Small intestine (tissue), 7 donors: ENCODE measurements at regions not wholly inside any gene's neighbourhood (a gene's known extent, or its start where the extent isn't known, plus 50 kb on each side); places are given as distances from the start of the nearest gene placed in this dataset.
A peak's percentile ranks its signal among the peaks of the same experiment; 100 is the strongest.

Experiments
- DNase-seq, 2 donors: peaks; one replicate each; pipeline versions ENCODE4 v3.0.0 to v3.0.0-alpha.2; 2013
- FAIRE-seq: peaks from 2 replicates; lab custom pipeline; 2012; peaks lifted over from hg19 to GRCh38; lab: Jason Lieb, UNC
- H3K27ac ChIP-seq, 3 donors: one replicate each; pipeline ENCODE4 v1.5.1; 2013; ENCODE audit warnings: low read length in 2 of 3, mild to moderate bottlenecking in 2 of 3, control low read depth in 1 of 3, inconsistent platforms in 1 of 3, low read depth in 1 of 3, moderate library complexity in 1 of 3
- H3K27me3 ChIP-seq, 3 donors: one replicate each; pipeline ENCODE4 v1.6.1; 2013; ENCODE audit warnings: low read length in 3 of 3, inconsistent platforms in 1 of 3; ENCODE audit not compliant: control insufficient read depth in 3 of 3, insufficient read depth in 3 of 3
- H3K36me3 ChIP-seq, 3 donors: one replicate each; pipeline ENCODE4 v1.6.1; 2013; ENCODE audit warnings: low read length in 3 of 3, inconsistent platforms in 1 of 3, low read depth in 1 of 3, mild to moderate bottlenecking in 1 of 3, moderate library complexity in 1 of 3; ENCODE audit not compliant: control insufficient read depth in 3 of 3, insufficient read depth in 2 of 3
- H3K4me1 ChIP-seq, 3 donors: one replicate each; pipeline ENCODE4 v1.6.1; 2013; ENCODE audit warnings: low read length in 2 of 3, inconsistent platforms in 1 of 3, low read depth in 1 of 3, mild to moderate bottlenecking in 1 of 3, moderate library complexity in 1 of 3; ENCODE audit not compliant: control insufficient read depth in 3 of 3, insufficient read depth in 2 of 3
- H3K4me3 ChIP-seq, 3 donors: one replicate each; pipeline ENCODE4 v1.5.1; 2013; ENCODE audit warnings: low read length in 3 of 3, control low read depth in 1 of 3, inconsistent platforms in 1 of 3, low read depth in 1 of 3, mild to moderate bottlenecking in 1 of 3, moderate library complexity in 1 of 3
- H3K9me3 ChIP-seq, 2 donors: one replicate each; pipeline ENCODE4 v1.6.1; 2013; ENCODE audit warnings: low read depth in 1 of 2, low read length in 1 of 2; ENCODE audit not compliant: control insufficient read depth in 2 of 2, insufficient read depth in 1 of 2
- WGBS, 3 donors: extraction: QIAGEN DNeasy Blood & Tissue Kit; methylation state at CpG; one replicate each; pipeline ENCODE4 v1.1.7; 2013; 5-methylcytosine and 5-hydroxymethylcytosine counted together
- donor health status: healthy with polysubstance abuse.
- donor health status: control.
- donor health status: control.
- donor health status: Bipolar disorder and iron deficiency.
- donor health status: healthy.

DNA sequence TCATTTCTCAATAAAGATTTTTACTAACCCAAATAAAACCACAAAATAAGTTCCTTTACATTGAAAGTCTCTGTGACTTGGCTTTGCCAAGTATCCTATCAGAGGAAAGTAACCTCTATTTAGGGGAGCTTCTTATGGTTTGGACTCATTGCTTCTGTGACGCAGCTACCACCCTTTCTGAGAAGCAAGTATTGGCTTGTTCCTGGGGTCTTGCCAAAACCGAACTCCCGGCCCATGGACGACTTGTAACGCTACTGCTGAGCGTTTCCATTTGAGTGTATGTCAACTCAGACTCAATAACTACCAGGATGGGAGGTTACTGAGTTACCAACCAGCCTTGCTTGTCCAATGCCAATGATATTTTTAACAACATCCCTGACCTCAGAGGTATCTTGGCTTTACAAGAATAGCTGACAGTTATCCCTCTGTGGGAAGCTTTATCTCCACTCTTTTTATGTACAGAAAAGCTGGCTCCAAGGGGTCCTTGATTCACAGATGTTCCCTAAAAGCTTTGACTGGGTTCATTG, 911.9 kb downstream of the TTLL7 start:
- no peaks in the 10 kb centered on the region for H3K36me3 ChIP-seq
- DNase-seq = no peak
- no peak overlapping the region for H3K27ac ChIP-seq
- H3K4me3 ChIP-seq = no peak overlapping the region
- no peaks in the 10 kb centered on the region for H3K9me3 ChIP-seq
- 89 to 95% (median 94%) methylated on average over 6 of the region's 6 CpGs for WGBS, 3 donors
- FAIRE-seq = no peak
- H3K4me1 ChIP-seq = no peaks in the 10 kb centered on the region
- no peaks in the 10 kb centered on the region for H3K27me3 ChIP-seq

DNA sequence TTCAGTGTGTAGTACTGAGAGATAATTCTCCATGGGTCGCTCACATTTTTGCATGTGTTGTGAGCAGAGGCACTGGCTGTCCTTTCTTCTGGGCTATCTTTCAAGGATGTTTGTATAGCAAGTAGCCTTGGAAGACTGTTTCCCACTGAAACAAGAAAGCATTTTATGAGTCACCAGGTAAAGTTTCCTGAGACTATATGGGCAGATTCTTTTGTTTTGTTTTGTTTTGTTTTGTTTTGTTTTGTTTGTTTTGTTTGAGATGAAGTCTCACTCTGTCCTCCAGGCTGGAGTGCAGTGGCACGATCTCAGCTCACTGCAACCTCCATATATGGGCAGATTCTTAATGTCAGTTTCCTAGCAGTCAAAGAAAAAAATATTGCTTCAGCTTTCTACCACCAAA, 912.6 kb downstream of the TTLL7 start:
- H3K27ac ChIP-seq = no peak overlapping the region
- FAIRE-seq = no peak

GRCh38 chr1:83083589-83084224, 915.2 kb downstream of the TTLL7 start:
- Histone ChIP-seq H3K4me3 (no peak overlapping the region), H3K36me3 (no peaks in the 10 kb centered on the region), H3K9me3 (no peaks in the 10 kb centered on the region), H3K4me1 (no peaks in the 10 kb centered on the region), H3K27ac (no peak overlapping the region), H3K27me3 (no peaks in the 10 kb centered on the region)
- FAIRE-seq = peak; percentile 99
- no peak for DNase-seq
- WGBS, 3 donors = 41 to 86% (median 60%) methylated on average over 2 of the region's 2 CpGs

More for the DNA sequence above, 912.6 kb downstream of the TTLL7 start:
- 29 to 48% (median 38%) methylated on average over 2 of the region's 2 CpGs for WGBS, 3 donors
- H3K27me3 ChIP-seq = no peaks in the 10 kb centered on the region
- H3K4me1 ChIP-seq = no peaks in the 10 kb centered on the region
- H3K4me3 ChIP-seq = no peak overlapping the region
- no peaks in the 10 kb centered on the region for H3K36me3 ChIP-seq
- DNase-seq = no peak
- H3K9me3 ChIP-seq = no peaks in the 10 kb centered on the region

GRCh38 chr1:83077411-83077810, 921.5 kb downstream of the TTLL7 start:
- no peak overlapping the region for H3K4me3 ChIP-seq
- H3K27ac ChIP-seq = no peak overlapping the region
- H3K4me1 ChIP-seq = no peaks in the 10 kb centered on the region
- 59 to 78% (median 69%) methylated on average over 2 of the region's 2 CpGs for WGBS, 3 donors
- no peaks in the 10 kb centered on the region for H3K9me3 ChIP-seq
- DNase-seq (no peak), FAIRE-seq (no peak)
- H3K27me3 ChIP-seq = no peaks in the 10 kb centered on the region
- H3K36me3 ChIP-seq = no peaks in the 10 kb centered on the region

GRCh38 chr1:83075107-83075506, 923.8 kb downstream of the TTLL7 start:
- WGBS, 3 donors = 79 to 88% (median 84%) methylated on average over 1 of the region's 1 CpG
- no peaks in the 10 kb centered on the region for H3K4me1 ChIP-seq
- H3K36me3 ChIP-seq = no peaks in the 10 kb centered on the region
- no peak overlapping the region for H3K4me3 ChIP-seq
- no peak for FAIRE-seq
- DNase-seq = no peak
- H3K9me3 ChIP-seq = no peaks in the 10 kb centered on the region
- no peak overlapping the region for H3K27ac ChIP-seq
- no peaks in the 10 kb centered on the region for H3K27me3 ChIP-seq

GRCh38 chr1:83067954-83068353, 931.0 kb downstream of the TTLL7 start:
- Histone ChIP-seq H3K27ac (no peak overlapping the region), H3K4me3 (no peak overlapping the region), H3K9me3 (no peaks in the 10 kb centered on the region), H3K4me1 (no peaks in the 10 kb centered on the region), H3K36me3 (no peaks in the 10 kb centered on the region), H3K27me3 (no peaks in the 10 kb centered on the region)
- DNase-seq (no peak), FAIRE-seq (no peak)
- WGBS, 3 donors = 92 to 95% (median 92%) methylated on average over 4 of the region's 4 CpGs

- no peak for DNase-seq
- Histone ChIP-seq H3K27me3 (no peaks in the 10 kb centered on the region), H3K4me1 (no peaks in the 10 kb centered on the region), H3K36me3 (no peaks in the 10 kb centered on the region), H3K4me3 (no peak overlapping the region), H3K27ac (no peak overlapping the region), H3K9me3 (no peaks in the 10 kb centered on the region)
- FAIRE-seq = no peak
- 75 to 85% (median 78%) methylated on average over 2 of the region's 2 CpGs for WGBS, 3 donors
Measured at GRCh38 chr1:83065952-83066727, 932.8 kb downstream of the TTLL7 start.

- Histone ChIP-seq H3K36me3 (no peaks in the 10 kb centered on the region), H3K27me3 (no peaks in the 10 kb centered on the region), H3K4me3 (no peak overlapping the region), H3K4me1 (no peaks in the 10 kb centered on the region), H3K27ac (no peak overlapping the region), H3K9me3 (no peaks in the 10 kb centered on the region)
- no peak for FAIRE-seq
- 69 to 79% (median 78%) methylated on average over 4 of the region's 4 CpGs for whole genome bisulfite sequencing, 3 donors
- DNase-seq = no peak
Measured at GRCh38 chr1:83064589-83065242, 934.2 kb downstream of the TTLL7 start.
